ENCODE measurements at regions not wholly inside any gene's neighbourhood (a gene's known extent, or its start where the extent isn't known, plus 50 kb on each side); places are given as distances from the start of the nearest gene placed in this dataset.

DNA sequence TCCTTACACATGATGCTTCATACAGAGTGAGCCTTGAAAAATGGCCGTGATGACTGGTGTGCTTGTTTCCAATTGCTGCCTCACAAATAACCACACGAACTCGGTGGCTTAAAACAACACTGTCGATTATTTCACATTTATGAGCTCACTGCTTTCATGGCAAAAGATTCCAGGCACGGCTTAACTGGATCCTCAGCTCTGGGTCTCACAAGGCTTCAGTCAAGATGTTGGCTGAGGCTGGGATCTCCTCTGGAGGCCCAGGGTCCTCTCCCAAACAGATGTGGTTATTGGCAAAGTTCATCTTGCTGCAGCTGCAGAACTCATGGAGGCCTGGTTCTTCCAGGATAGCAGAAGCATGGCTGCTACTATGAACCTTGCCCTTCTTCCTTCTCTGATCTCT, 144.6 kb downstream of the TFAP2C start:
- no peaks in the 10 kb centered on the region for H3K4me1 ChIP-seq (ENCODE audit: control insufficient read depth in 2 of 3, insufficient read depth in 2 of 3, low read depth in 1 of 3, low read length in 3 of 3)
- H3K36me3 ChIP-seq (ENCODE audit: control insufficient read depth in 2 of 3, insufficient read depth in 3 of 3, low read length in 3 of 3): no peaks in the 10 kb centered on the region
- no peak overlapping the region for H3K4me3 ChIP-seq (ENCODE audit: low read length in 3 of 3)
- no peaks in the 10 kb centered on the region for H3K27me3 ChIP-seq (ENCODE audit: control insufficient read depth, insufficient read depth, low read length)
- FAIRE-seq (no peak), DNase-seq (no peak)
- intact Hi-C loops (cut with DNase I): no loop called here
- no peaks in the 10 kb centered on the region for H3K9me3 ChIP-seq (ENCODE audit: control insufficient read depth in 2 of 3, insufficient read depth in 1 of 3, low read length in 3 of 3)
- TF ChIP-seq, protein P1, sequence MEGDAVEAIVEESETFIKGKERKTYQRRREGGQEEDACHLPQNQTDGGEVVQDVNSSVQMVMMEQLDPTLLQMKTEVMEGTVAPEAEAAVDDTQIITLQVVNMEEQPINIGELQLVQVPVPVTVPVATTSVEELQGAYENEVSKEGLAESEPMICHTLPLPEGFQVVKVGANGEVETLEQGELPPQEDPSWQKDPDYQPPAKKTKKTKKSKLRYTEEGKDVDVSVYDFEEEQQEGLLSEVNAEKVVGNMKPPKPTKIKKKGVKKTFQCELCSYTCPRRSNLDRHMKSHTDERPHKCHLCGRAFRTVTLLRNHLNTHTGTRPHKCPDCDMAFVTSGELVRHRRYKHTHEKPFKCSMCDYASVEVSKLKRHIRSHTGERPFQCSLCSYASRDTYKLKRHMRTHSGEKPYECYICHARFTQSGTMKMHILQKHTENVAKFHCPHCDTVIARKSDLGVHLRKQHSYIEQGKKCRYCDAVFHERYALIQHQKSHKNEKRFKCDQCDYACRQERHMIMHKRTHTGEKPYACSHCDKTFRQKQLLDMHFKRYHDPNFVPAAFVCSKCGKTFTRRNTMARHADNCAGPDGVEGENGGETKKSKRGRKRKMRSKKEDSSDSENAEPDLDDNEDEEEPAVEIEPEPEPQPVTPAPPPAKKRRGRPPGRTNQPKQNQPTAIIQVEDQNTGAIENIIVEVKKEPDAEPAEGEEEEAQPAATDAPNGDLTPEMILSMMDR (IDR thresholded peaks at IDR 0.05; ENCODE audit: borderline replicate concordance, extremely low read depth, insufficient read depth): no peak
- H3K27ac ChIP-seq (ENCODE audit: low read depth in 2 of 2, low read length in 2 of 2): no peak overlapping the region
- H3K9ac ChIP-seq (ENCODE audit: low read length in 3 of 3): no peak overlapping the region

DNA sequence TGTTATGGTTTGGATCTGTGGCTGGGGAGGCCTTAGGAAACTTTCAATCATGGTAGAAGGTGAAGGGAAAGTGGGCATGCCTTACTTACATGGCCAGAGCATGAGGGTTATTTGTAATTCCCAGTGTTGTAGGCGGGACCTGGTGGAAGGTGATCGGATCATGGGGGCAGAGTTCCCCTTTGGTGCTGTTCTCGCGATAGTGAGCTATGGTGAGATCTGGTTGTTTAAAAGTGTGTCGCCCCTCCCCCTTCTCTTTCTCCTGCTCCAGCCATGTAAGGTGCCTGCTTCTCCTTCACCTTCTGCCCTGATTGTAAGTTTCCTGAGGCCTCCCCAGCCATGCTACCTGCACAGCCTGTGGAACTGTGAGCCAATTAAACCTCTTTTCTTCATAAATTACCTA, 145.8 kb downstream of the TFAP2C start:
- intact Hi-C loops (cut with DNase I): no loop called here
- no peak for FAIRE-seq
- H3K36me3 ChIP-seq (ENCODE audit: control insufficient read depth in 2 of 3, insufficient read depth in 3 of 3, low read length in 3 of 3): no peaks in the 10 kb centered on the region

DNA sequence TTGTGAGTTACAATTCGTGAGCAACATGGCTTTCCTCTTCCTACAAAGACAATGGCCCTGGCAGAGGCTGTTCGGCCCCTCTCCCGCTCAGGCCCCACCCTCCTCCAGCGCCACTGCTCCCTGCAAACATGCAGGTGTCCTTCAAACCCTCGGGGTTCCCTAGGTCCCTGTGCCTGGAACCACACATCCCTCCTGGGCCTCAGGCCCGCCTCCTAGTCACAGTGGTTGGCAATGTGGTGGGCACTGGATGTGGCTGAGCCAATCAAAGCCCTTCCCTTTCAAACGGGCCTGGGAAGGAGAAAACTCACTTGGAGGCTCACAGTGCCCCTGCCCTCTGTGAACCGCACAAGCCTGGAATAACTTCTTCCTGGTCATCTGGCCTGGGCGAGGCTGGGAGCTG, 147.2 kb downstream of the TFAP2C start:
- FAIRE-seq (no peak), DNase-seq (no peak)
- Histone ChIP-seq H3K4me3 (ENCODE audit: low read length in 3 of 3) (no peak overlapping the region), H3K27me3 (ENCODE audit: control insufficient read depth, insufficient read depth, low read length) (no peaks in the 10 kb centered on the region), H3K9ac (ENCODE audit: low read length in 3 of 3) (no peak overlapping the region), H3K9me3 (ENCODE audit: control insufficient read depth in 2 of 3, insufficient read depth in 1 of 3, low read length in 3 of 3) (no peaks in the 10 kb centered on the region), H3K36me3 (ENCODE audit: control insufficient read depth in 2 of 3, insufficient read depth in 3 of 3, low read length in 3 of 3) (no peaks in the 10 kb centered on the region), H3K4me1 (ENCODE audit: control insufficient read depth in 2 of 3, insufficient read depth in 2 of 3, low read depth in 1 of 3, low read length in 3 of 3) (no peaks in the 10 kb centered on the region), H3K27ac (ENCODE audit: low read depth in 2 of 2, low read length in 2 of 2) (no peak overlapping the region)
- TF ChIP-seq, protein P1 (IDR thresholded peaks at IDR 0.05; ENCODE audit: borderline replicate concordance, extremely low read depth, insufficient read depth): no peak
- intact Hi-C loops (cut with DNase I): no loop called here

More for the DNA sequence above, 145.8 kb downstream of the TFAP2C start:
- no peak overlapping the region for H3K4me3 ChIP-seq (ENCODE audit: low read length in 3 of 3)
- no peak overlapping the region for H3K9ac ChIP-seq (ENCODE audit: low read length in 3 of 3)
- no peaks in the 10 kb centered on the region for H3K9me3 ChIP-seq (ENCODE audit: control insufficient read depth in 2 of 3, insufficient read depth in 1 of 3, low read length in 3 of 3)
- TF ChIP-seq, protein P1 (IDR thresholded peaks at IDR 0.05; ENCODE audit: borderline replicate concordance, extremely low read depth, insufficient read depth): no peak
- no peaks in the 10 kb centered on the region for H3K4me1 ChIP-seq (ENCODE audit: control insufficient read depth in 2 of 3, insufficient read depth in 2 of 3, low read depth in 1 of 3, low read length in 3 of 3)
- DNase-seq: no peak
- H3K27me3 ChIP-seq (ENCODE audit: control insufficient read depth, insufficient read depth, low read length): no peaks in the 10 kb centered on the region
- no peak overlapping the region for H3K27ac ChIP-seq (ENCODE audit: low read depth in 2 of 2, low read length in 2 of 2)

DNA sequence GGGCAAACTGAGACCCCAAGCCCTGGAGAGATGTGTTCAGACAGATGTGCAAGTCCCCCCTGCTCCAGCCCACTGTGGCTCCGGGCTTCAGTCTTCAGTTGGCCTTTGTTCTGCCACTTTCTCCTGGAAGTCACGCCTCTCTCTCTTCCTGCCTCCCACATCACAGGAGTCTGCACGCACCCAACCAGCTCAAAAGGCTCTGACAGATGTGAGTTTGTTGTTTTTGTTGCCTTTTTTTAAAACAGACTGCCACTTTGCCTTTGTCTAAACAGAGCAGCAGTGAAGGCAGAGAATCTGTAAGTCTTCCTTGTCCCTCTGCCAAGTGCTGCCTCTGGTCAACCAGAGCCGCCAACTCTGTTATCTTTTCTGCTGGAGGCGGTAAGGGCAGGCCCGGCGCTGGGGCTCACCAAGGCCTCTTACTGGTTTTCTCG, 149.7 kb downstream of the TFAP2C start:
- Histone ChIP-seq H3K27me3 (ENCODE audit: control insufficient read depth, insufficient read depth, low read length) (no peaks in the 10 kb centered on the region), H3K9ac (ENCODE audit: low read length in 3 of 3) (no peak overlapping the region), H3K4me3 (ENCODE audit: low read length in 3 of 3) (no peak overlapping the region), H3K27ac (ENCODE audit: low read depth in 2 of 2, low read length in 2 of 2) (no peak overlapping the region), H3K36me3 (ENCODE audit: control insufficient read depth in 2 of 3, insufficient read depth in 3 of 3, low read length in 3 of 3) (no peaks in the 10 kb centered on the region), H3K4me1 (ENCODE audit: control insufficient read depth in 2 of 3, insufficient read depth in 2 of 3, low read depth in 1 of 3, low read length in 3 of 3) (no peaks in the 10 kb centered on the region), H3K9me3 (ENCODE audit: control insufficient read depth in 2 of 3, insufficient read depth in 1 of 3, low read length in 3 of 3) (no peaks in the 10 kb centered on the region)
- TF ChIP-seq, protein P1 (IDR thresholded peaks at IDR 0.05; ENCODE audit: borderline replicate concordance, extremely low read depth, insufficient read depth): no peak
- DNase-seq: peak in 4 of 5 donors; percentile 48 to 67 (median 56)
- intact Hi-C loops (cut with DNase I): no loop called here
- no peak for FAIRE-seq

All from kidney (tissue), 13 donors.